HL-60 (cell line): ENCODE measurements at regions not wholly inside any gene's neighbourhood (a gene's known extent, or its start where the extent isn't known, plus 50 kb on each side); places are given as distances from the start of the nearest gene placed in this dataset.

Experiments
- DNase-seq, 2 experiments: peaks; one replicate each; pipeline ENCODE4 v3.0.0-alpha.2; 2010 to 2020; ENCODE audit warnings: low read depth in 1 of 2, low spot score in 1 of 2
- H3K27ac ChIP-seq: fragments of 250-450 bp; sonication (Bioruptor Pico); replicated peaks from 2 replicates; pipeline ENCODE4 v1.5.1; 2020; ENCODE audit warnings: mild to moderate bottlenecking, moderate library complexity
- H3K27me3 ChIP-seq: fragments of 250-450 bp; sonication (Bioruptor Pico); 2 replicates; pipeline ENCODE4 v1.5.1; 2021; ENCODE audit warnings: mild to moderate bottlenecking, moderate library complexity; ENCODE audit not compliant: insufficient read depth, poor library complexity, severe bottlenecking
- H3K4me3 ChIP-seq: replicated peaks from 2 replicates; pipeline ENCODE4 v1.5.1; 2011; ENCODE audit warnings: mild to moderate bottlenecking, control low read depth, low read length; ENCODE audit not compliant: insufficient read depth
- CTCF ChIP-seq: IDR thresholded peaks from one replicate; pipeline ENCODE4 v1.5.1; 2011; ENCODE audit warnings: low read length, control low read depth, inconsistent platforms; ENCODE audit not compliant: insufficient read depth
- GABPA ChIP-seq: IDR thresholded peaks from 2 replicates; pipeline ENCODE4 v1.6.1; 2012; ENCODE audit warnings: low read depth
- POLR2AphosphoS5 ChIP-seq: IDR thresholded peaks from 2 replicates; pipeline ENCODE4 v1.6.1; 2012; ENCODE audit warnings: low read depth
- REST ChIP-seq: IDR thresholded peaks from 2 replicates; pipeline ENCODE4 v1.6.1; 2012; ENCODE audit warnings: low read depth; ENCODE audit not compliant: insufficient replicate concordance
- SPI1 ChIP-seq: IDR thresholded peaks from 2 replicates; pipeline ENCODE4 v1.6.1; 2012; ENCODE audit warnings: low read depth, mild to moderate bottlenecking, borderline replicate concordance

- Histone ChIP-seq H3K27me3 (no peaks in the 10 kb centered on the region), H3K27ac (no peak overlapping the region), H3K4me3 (no peak overlapping the region)
- DNase-seq = no peak
- TF ChIP-seq SPI1 = no peak
- no peak for TF ChIP-seq GABPA
Observed at GRCh38 chr5:147044572-147045273, 166.2 kb upstream of the PPP2R2B start.

- Histone ChIP-seq H3K27me3 (no peaks in the 10 kb centered on the region), H3K4me3 (no peak overlapping the region), H3K27ac (no peak overlapping the region)
- TF ChIP-seq CTCF = no peak
- TF ChIP-seq REST = no peak
- no peak for TF ChIP-seq SPI1
- TF ChIP-seq POLR2AphosphoS5 = no peak
- no peak for TF ChIP-seq GABPA
- DNase-seq = no peak
Observed at GRCh38 chr5:147045290-147045689, 166.7 kb upstream of the PPP2R2B start.

- no peak for DNase-seq
- no peak overlapping the region for H3K27ac ChIP-seq
- no peak overlapping the region for H3K4me3 ChIP-seq
- no peaks in the 10 kb centered on the region for H3K27me3 ChIP-seq
- TF ChIP-seq CTCF (no peak), POLR2AphosphoS5 (no peak), SPI1 (no peak), REST (no peak), GABPA (no peak)
Observed at GRCh38 chr5:147046281-147046680, 167.7 kb upstream of the PPP2R2B start.

GRCh38 chr5:147046894-147047293, 168.3 kb upstream of the PPP2R2B start:
- no peak overlapping the region for H3K27ac ChIP-seq
- DNase-seq = no peak
- no peak overlapping the region for H3K4me3 ChIP-seq
- TF ChIP-seq CTCF = no peak
- H3K27me3 ChIP-seq = no peaks in the 10 kb centered on the region
